ENCODE measurements at regions not wholly inside any gene's neighbourhood (a gene's known extent, or its start where the extent isn't known, plus 50 kb on each side); places are given as distances from the start of the nearest gene placed in this dataset.

DNA sequence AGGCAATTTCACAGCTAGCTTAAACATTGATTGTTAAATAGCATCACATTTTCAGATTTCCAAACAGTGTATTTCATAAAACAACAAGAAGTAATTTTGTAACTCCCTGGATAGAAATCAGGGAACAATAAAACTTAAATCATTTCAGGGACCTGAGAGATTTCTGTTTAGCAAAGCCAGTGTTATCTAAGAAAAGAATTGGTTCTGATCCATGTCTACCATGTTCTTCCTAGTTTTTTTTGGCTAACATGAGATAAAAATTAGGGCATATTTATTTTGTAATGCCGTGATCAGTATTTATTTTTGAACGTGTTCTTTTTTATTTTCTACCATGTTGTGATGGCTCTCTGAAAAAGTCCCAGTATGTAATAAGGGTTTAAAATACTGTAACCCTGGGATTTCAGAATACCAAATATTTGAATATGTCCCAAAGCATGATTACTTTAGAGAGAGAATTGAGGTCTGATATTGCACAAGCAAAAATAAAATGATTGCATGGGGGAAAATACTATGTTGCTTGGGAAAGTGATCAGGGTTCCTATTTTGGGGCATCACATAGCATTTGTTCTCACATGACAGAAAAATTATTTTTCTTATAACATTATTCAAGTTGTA, 188.7 kb upstream of the CEP162 start:
- TF ChIP-seq, protein P1, sequence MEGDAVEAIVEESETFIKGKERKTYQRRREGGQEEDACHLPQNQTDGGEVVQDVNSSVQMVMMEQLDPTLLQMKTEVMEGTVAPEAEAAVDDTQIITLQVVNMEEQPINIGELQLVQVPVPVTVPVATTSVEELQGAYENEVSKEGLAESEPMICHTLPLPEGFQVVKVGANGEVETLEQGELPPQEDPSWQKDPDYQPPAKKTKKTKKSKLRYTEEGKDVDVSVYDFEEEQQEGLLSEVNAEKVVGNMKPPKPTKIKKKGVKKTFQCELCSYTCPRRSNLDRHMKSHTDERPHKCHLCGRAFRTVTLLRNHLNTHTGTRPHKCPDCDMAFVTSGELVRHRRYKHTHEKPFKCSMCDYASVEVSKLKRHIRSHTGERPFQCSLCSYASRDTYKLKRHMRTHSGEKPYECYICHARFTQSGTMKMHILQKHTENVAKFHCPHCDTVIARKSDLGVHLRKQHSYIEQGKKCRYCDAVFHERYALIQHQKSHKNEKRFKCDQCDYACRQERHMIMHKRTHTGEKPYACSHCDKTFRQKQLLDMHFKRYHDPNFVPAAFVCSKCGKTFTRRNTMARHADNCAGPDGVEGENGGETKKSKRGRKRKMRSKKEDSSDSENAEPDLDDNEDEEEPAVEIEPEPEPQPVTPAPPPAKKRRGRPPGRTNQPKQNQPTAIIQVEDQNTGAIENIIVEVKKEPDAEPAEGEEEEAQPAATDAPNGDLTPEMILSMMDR (IDR thresholded peaks at IDR 0.05), result no peak
- TF ChIP-seq POLR2A (IDR thresholded peaks at IDR 0.05), result no peak

All from gastroesophageal sphincter (tissue), 3 donors.